ENCODE measurements at regions not wholly inside any gene's neighbourhood (a gene's known extent, or its start where the extent isn't known, plus 50 kb on each side); places are given as distances from the start of the nearest gene placed in this dataset.

DNA sequence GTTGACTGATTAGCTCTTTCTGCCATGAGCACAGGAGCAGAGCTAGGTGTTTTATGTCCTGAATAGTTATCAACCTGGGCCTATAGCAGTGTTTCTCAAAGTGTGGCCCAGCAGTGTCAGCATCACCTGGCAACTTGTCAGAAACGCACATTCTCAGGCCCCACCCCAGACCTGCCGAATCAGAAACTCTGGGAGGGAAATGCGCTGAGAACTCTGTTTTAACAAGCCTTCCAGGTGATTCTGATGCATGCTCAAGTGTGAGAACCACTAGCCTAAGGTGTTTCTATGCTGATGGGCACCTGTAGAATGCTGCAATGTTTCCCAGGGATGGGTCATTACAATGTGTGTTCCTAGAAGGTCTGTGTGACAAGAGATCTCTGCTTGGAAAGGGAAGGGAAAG lies 257.5 kb downstream of the MID1IP1 start:
- TF ChIP-seq CTCF (IDR thresholded peaks at IDR 0.05; ENCODE audit: low read depth, low read length, missing input control) (no peak), YY1 (IDR thresholded peaks at IDR 0.05) (no peak), SP1 (IDR thresholded peaks at IDR 0.05) (no peak), TAF1 (conservative IDR thresholded peaks at IDR 0.05) (no peak), GABPA (IDR thresholded peaks at IDR 0.05 in 1 of 2, conservative IDR thresholded peaks at IDR 0.05 in 1 of 2) (no peak), EGR1 (IDR thresholded peaks at IDR 0.05; ENCODE audit: low read depth in 2 of 2) (no peak), MAX (IDR thresholded peaks at IDR 0.05) (no peak)
- TF ChIP-seq, protein P1, sequence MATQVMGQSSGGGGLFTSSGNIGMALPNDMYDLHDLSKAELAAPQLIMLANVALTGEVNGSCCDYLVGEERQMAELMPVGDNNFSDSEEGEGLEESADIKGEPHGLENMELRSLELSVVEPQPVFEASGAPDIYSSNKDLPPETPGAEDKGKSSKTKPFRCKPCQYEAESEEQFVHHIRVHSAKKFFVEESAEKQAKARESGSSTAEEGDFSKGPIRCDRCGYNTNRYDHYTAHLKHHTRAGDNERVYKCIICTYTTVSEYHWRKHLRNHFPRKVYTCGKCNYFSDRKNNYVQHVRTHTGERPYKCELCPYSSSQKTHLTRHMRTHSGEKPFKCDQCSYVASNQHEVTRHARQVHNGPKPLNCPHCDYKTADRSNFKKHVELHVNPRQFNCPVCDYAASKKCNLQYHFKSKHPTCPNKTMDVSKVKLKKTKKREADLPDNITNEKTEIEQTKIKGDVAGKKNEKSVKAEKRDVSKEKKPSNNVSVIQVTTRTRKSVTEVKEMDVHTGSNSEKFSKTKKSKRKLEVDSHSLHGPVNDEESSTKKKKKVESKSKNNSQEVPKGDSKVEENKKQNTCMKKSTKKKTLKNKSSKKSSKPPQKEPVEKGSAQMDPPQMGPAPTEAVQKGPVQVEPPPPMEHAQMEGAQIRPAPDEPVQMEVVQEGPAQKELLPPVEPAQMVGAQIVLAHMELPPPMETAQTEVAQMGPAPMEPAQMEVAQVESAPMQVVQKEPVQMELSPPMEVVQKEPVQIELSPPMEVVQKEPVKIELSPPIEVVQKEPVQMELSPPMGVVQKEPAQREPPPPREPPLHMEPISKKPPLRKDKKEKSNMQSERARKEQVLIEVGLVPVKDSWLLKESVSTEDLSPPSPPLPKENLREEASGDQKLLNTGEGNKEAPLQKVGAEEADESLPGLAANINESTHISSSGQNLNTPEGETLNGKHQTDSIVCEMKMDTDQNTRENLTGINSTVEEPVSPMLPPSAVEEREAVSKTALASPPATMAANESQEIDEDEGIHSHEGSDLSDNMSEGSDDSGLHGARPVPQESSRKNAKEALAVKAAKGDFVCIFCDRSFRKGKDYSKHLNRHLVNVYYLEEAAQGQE (IDR thresholded peaks at IDR 0.05) = no peak
